IPS DF 6.9 (cell line): ENCODE measurements at regions not wholly inside any gene's neighbourhood (a gene's known extent, or its start where the extent isn't known, plus 50 kb on each side); places are given as distances from the start of the nearest gene placed in this dataset.

Experiments used
- DNase-seq: peaks from one replicate; pipeline ENCODE4 v3.0.0-alpha.2; 2013; ENCODE audit warnings: low read depth, low spot score
- H3K27ac ChIP-seq: one replicate; pipeline ENCODE4 v1.5.1; 2013; ENCODE audit warnings: low read length, control low read depth
- H3K27me3 ChIP-seq: 2 replicates; pipeline ENCODE4 v1.6.1; 2013; ENCODE audit warnings: mild to moderate bottlenecking, low read length; ENCODE audit not compliant: control insufficient read depth, insufficient read depth
- H3K36me3 ChIP-seq: 2 replicates; pipeline ENCODE4 v1.6.1; 2013; ENCODE audit warnings: low read length; ENCODE audit not compliant: control insufficient read depth, insufficient read depth
- H3K4me1 ChIP-seq: 2 replicates; pipeline ENCODE4 v1.6.1; 2013; ENCODE audit warnings: low read length; ENCODE audit not compliant: control insufficient read depth, insufficient read depth
- H3K4me3 ChIP-seq: 2 replicates; pipeline ENCODE4 v1.5.1; 2013; ENCODE audit warnings: mild to moderate bottlenecking, low read length
- H3K9me3 ChIP-seq: 2 replicates; pipeline ENCODE4 v1.6.1; 2013; ENCODE audit warnings: low read length, inconsistent platforms; ENCODE audit not compliant: control insufficient read depth, insufficient read depth
- WGBS: extraction: QIAGEN DNeasy Blood & Tissue Kit; methylation state at CpG from one replicate; pipeline ENCODE4 v1.1.7; 2013; ENCODE audit warnings: mixed read lengths, missing lambda C conversion rate; ENCODE audit not compliant: insufficient read length, insufficient coverage; 5-methylcytosine and 5-hydroxymethylcytosine counted together

- H3K27ac ChIP-seq = no peak overlapping the region
- H3K4me1 ChIP-seq = no peaks in the 10 kb centered on the region
- H3K9me3 ChIP-seq = no peaks in the 10 kb centered on the region
- WGBS = no CpG with 5 or more reads among the region's 3 CpGs
- no peak overlapping the region for H3K4me3 ChIP-seq
- H3K36me3 ChIP-seq = no peaks in the 10 kb centered on the region
- H3K27me3 ChIP-seq = no peaks in the 10 kb centered on the region
- DNase-seq = no peak
These were observed 606.2 kb downstream of the KLHL13 start for GRCh38 chrX:117510453-117510852.

GRCh38 chrX:117508021-117508420 lies 608.6 kb downstream of the KLHL13 start:
- H3K27ac ChIP-seq = no peak overlapping the region
- WGBS = no CpG with 5 or more reads among the region's 2 CpGs
- no peak for DNase-seq
- H3K27me3 ChIP-seq = no peaks in the 10 kb centered on the region
- no peak overlapping the region for H3K4me3 ChIP-seq
- no peaks in the 10 kb centered on the region for H3K36me3 ChIP-seq
- H3K9me3 ChIP-seq = no peaks in the 10 kb centered on the region
- H3K4me1 ChIP-seq = no peaks in the 10 kb centered on the region

GRCh38 chrX:117487421-117487820 lies 629.2 kb downstream of the KLHL13 start:
- Histone ChIP-seq H3K27ac (no peak overlapping the region), H3K27me3 (no peaks in the 10 kb centered on the region), H3K4me3 (no peak overlapping the region), H3K4me1 (no peaks in the 10 kb centered on the region), H3K9me3 (no peaks in the 10 kb centered on the region), H3K36me3 (no peaks in the 10 kb centered on the region)
- DNase-seq = no peak
- no CpG with 5 or more reads among the region's 1 CpG for WGBS

- WGBS = no CpG with 5 or more reads among the region's 6 CpGs
- H3K27me3 ChIP-seq = no peaks in the 10 kb centered on the region
- H3K27ac ChIP-seq = no peak overlapping the region
- no peaks in the 10 kb centered on the region for H3K36me3 ChIP-seq
- no peaks in the 10 kb centered on the region for H3K9me3 ChIP-seq
- DNase-seq = no peak
- H3K4me1 ChIP-seq = no peaks in the 10 kb centered on the region
- H3K4me3 ChIP-seq = no peak overlapping the region
These were observed 632.7 kb downstream of the KLHL13 start for GRCh38 chrX:117483950-117484349.

- H3K9me3 ChIP-seq = no peaks in the 10 kb centered on the region
- H3K27me3 ChIP-seq = no peaks in the 10 kb centered on the region
- H3K27ac ChIP-seq = no peak overlapping the region
- WGBS = no CpG with 5 or more reads among the region's 1 CpG
- DNase-seq = no peak
- H3K36me3 ChIP-seq = no peaks in the 10 kb centered on the region
- H3K4me3 ChIP-seq = no peak overlapping the region
- no peaks in the 10 kb centered on the region for H3K4me1 ChIP-seq
These were observed 658.2 kb downstream of the KLHL13 start for GRCh38 chrX:117458243-117458968.

- DNase-seq = no peak
- no CpG with 5 or more reads among the region's 3 CpGs for WGBS
These were observed 660.8 kb downstream of the KLHL13 start for GRCh38 chrX:117455787-117456186.

GRCh38 chrX:117429501-117429900 lies 687.1 kb downstream of the KLHL13 start:
- no peak for DNase-seq
- no CpG with 5 or more reads among the region's 2 CpGs for WGBS
- Histone ChIP-seq H3K27me3 (no peaks in the 10 kb centered on the region), H3K9me3 (no peaks in the 10 kb centered on the region), H3K36me3 (no peaks in the 10 kb centered on the region), H3K4me1 (no peaks in the 10 kb centered on the region), H3K27ac (no peak overlapping the region), H3K4me3 (no peak overlapping the region)

More at GRCh38 chrX:117455787-117456186, 660.8 kb downstream of the KLHL13 start:
- no peaks in the 10 kb centered on the region for H3K27me3 ChIP-seq
- no peaks in the 10 kb centered on the region for H3K9me3 ChIP-seq
- H3K36me3 ChIP-seq = no peaks in the 10 kb centered on the region
- no peak overlapping the region for H3K4me3 ChIP-seq
- H3K4me1 ChIP-seq = no peaks in the 10 kb centered on the region
- no peak overlapping the region for H3K27ac ChIP-seq

GRCh38 chrX:117407449-117408150 lies 709.0 kb downstream of the KLHL13 start:
- H3K27ac ChIP-seq = no peak overlapping the region
- no peak overlapping the region for H3K4me3 ChIP-seq
- H3K4me1 ChIP-seq = no peaks in the 10 kb centered on the region
- no peak for DNase-seq
- no CpG with 5 or more reads among the region's 4 CpGs for WGBS
- no peaks in the 10 kb centered on the region for H3K9me3 ChIP-seq
- H3K27me3 ChIP-seq = no peaks in the 10 kb centered on the region
- H3K36me3 ChIP-seq = no peaks in the 10 kb centered on the region

- Histone ChIP-seq H3K36me3 (no peaks in the 10 kb centered on the region), H3K4me1 (no peaks in the 10 kb centered on the region), H3K4me3 (no peak overlapping the region), H3K9me3 (no peaks in the 10 kb centered on the region), H3K27ac (no peak overlapping the region), H3K27me3 (no peaks in the 10 kb centered on the region)
- WGBS = no CpG with 5 or more reads among the region's 2 CpGs
- DNase-seq = no peak
These were observed 715.8 kb downstream of the KLHL13 start for GRCh38 chrX:117400839-117401238.

- H3K27ac ChIP-seq = no peak overlapping the region
- H3K36me3 ChIP-seq = no peaks in the 10 kb centered on the region
- DNase-seq = no peak
- no peak overlapping the region for H3K4me3 ChIP-seq
- H3K27me3 ChIP-seq = no peaks in the 10 kb centered on the region
- no CpG with 5 or more reads among the region's 2 CpGs for WGBS
- H3K9me3 ChIP-seq = no peaks in the 10 kb centered on the region
- H3K4me1 ChIP-seq = no peaks in the 10 kb centered on the region
These were observed 716.6 kb downstream of the KLHL13 start for GRCh38 chrX:117400005-117400404.

- no peaks in the 10 kb centered on the region for H3K4me1 ChIP-seq
- H3K27ac ChIP-seq = no peak overlapping the region
- WGBS = no CpG with 5 or more reads among the region's 2 CpGs
These were observed 718.8 kb downstream of the KLHL13 start for GRCh38 chrX:117397844-117398243.

More at GRCh38 chrX:117397844-117398243, 718.8 kb downstream of the KLHL13 start:
- no peaks in the 10 kb centered on the region for H3K36me3 ChIP-seq
- DNase-seq = no peak
- no peaks in the 10 kb centered on the region for H3K9me3 ChIP-seq
- H3K27me3 ChIP-seq = no peaks in the 10 kb centered on the region
- no peak overlapping the region for H3K4me3 ChIP-seq
